Astrocyte (in vitro differentiated cells and primary cell): ENCODE measurements at regions not wholly inside any gene's neighbourhood (a gene's known extent, or its start where the extent isn't known, plus 50 kb on each side); places are given as distances from the start of the nearest gene placed in this dataset.

Experiments used
- DNase-seq: peaks from one replicate; pipeline ENCODE4 v3.0.0-alpha.2; 2010; ENCODE audit warnings: low read depth
- FAIRE-seq: peaks from 2 replicates; lab custom pipeline; 2011; peaks lifted over from hg19 to GRCh38; lab: Jason Lieb, UNC
- H2AFZ ChIP-seq: 2 replicates; pipeline ENCODE4 v1.6.0; 2012; ENCODE audit warnings: low read depth, low read length, inconsistent platforms
- H3K27ac ChIP-seq: 2 replicates; pipeline ENCODE4 v1.5.1; 2011; ENCODE audit warnings: low read depth, low read length, inconsistent platforms
- H3K27me3 ChIP-seq: 2 replicates; pipeline ENCODE4 v1.6.0; 2011; ENCODE audit warnings: low read length, inconsistent platforms; ENCODE audit not compliant: insufficient read depth
- H3K36me3 ChIP-seq: 2 replicates; pipeline ENCODE4 v1.5.1; 2011; ENCODE audit warnings: low read length, inconsistent platforms; ENCODE audit not compliant: insufficient read depth
- H3K4me1 ChIP-seq: 2 replicates; pipeline ENCODE4 v1.5.1; 2011; ENCODE audit warnings: low read length, inconsistent platforms; ENCODE audit not compliant: insufficient read depth
- H3K4me2 ChIP-seq: 2 replicates; pipeline ENCODE4 v1.6.0; 2012; ENCODE audit warnings: low read length, inconsistent platforms
- H3K4me3 ChIP-seq: 2 replicates; pipeline ENCODE4 v1.5.1; 2011; ENCODE audit warnings: low read depth, mild to moderate bottlenecking, low read length, inconsistent platforms; ENCODE audit not compliant: insufficient read depth
- H3K79me2 ChIP-seq: 2 replicates; pipeline ENCODE4 v1.6.0; 2012; ENCODE audit warnings: mild to moderate bottlenecking, low read length, inconsistent platforms; ENCODE audit not compliant: insufficient read depth
- H3K9ac ChIP-seq: 2 replicates; pipeline ENCODE4 v1.6.0; 2012; ENCODE audit warnings: mild to moderate bottlenecking, low read length, inconsistent platforms
- H3K9me3 ChIP-seq: 2 replicates; pipeline ENCODE4 v1.5.1; 2012; ENCODE audit warnings: low read depth, mild to moderate bottlenecking, low read length, inconsistent platforms; ENCODE audit not compliant: insufficient read depth
- H4K20me1 ChIP-seq: 2 replicates; pipeline ENCODE4 v1.6.0; 2012; ENCODE audit warnings: low read length, inconsistent platforms; ENCODE audit not compliant: insufficient read depth
- H3K27ac Mint-ChIP-seq: one replicate; pipeline ENCODE4 v1.8.0; 2021; ENCODE audit warnings: mild to moderate bottlenecking, mixed read lengths; ENCODE audit not compliant: unreplicated experiment
- H3K27me3 Mint-ChIP-seq: one replicate; pipeline ENCODE4 v1.8.0; 2021; ENCODE audit warnings: low read depth, mixed read lengths; ENCODE audit not compliant: unreplicated experiment
- H3K36me3 Mint-ChIP-seq: one replicate; pipeline ENCODE4 v1.8.0; 2021; ENCODE audit warnings: low read depth, mixed read lengths; ENCODE audit not compliant: unreplicated experiment
- H3K4me1 Mint-ChIP-seq: one replicate; pipeline ENCODE4 v1.8.0; 2021; ENCODE audit warnings: low read depth, mixed read lengths; ENCODE audit not compliant: unreplicated experiment
- H3K4me3 Mint-ChIP-seq: one replicate; pipeline ENCODE4 v1.8.0; 2021; ENCODE audit warnings: mild to moderate bottlenecking, moderate library complexity, mixed read lengths; ENCODE audit not compliant: unreplicated experiment
- H3K9me3 Mint-ChIP-seq: one replicate; pipeline ENCODE4 v1.8.0; 2021; ENCODE audit warnings: mild to moderate bottlenecking, mixed read lengths; ENCODE audit not compliant: unreplicated experiment
- CTCF ChIP-seq: IDR thresholded peaks from 2 replicates; pipeline ENCODE4 v1.5.1; 2011; ENCODE audit warnings: low read depth, mild to moderate bottlenecking, inconsistent platforms, low read length, moderate library complexity; ENCODE audit not compliant: insufficient read depth
- EZH2 ChIP-seq: IDR thresholded peaks from 2 replicates; pipeline ENCODE4 v1.6.1; 2012; ENCODE audit warnings: mild to moderate bottlenecking, low read length, inconsistent platforms; ENCODE audit not compliant: insufficient read depth

GRCh38 chr12:97752129-97752528 lies 289.5 kb downstream of the RMST start:
- Histone ChIP-seq H3K36me3 (no peaks in the 10 kb centered on the region), H3K27ac (no peak overlapping the region), H3K4me1 (no peaks in the 10 kb centered on the region), H3K9ac (no peak overlapping the region), H3K27me3 (no peaks in the 10 kb centered on the region), H3K4me2 (no peak overlapping the region), H2AFZ (no peak overlapping the region), H3K9me3 (no peaks in the 10 kb centered on the region), H4K20me1 (no peaks in the 10 kb centered on the region), H3K79me2 (no peaks in the 10 kb centered on the region), H3K4me3 (no peak overlapping the region)
- no peaks in the 10 kb centered on the region for H3K36me3 Mint-ChIP-seq
- no peak overlapping the region for H3K4me3 Mint-ChIP-seq
- H3K27me3 Mint-ChIP-seq, result no peaks in the 10 kb centered on the region
- H3K27ac Mint-ChIP-seq, result no peak overlapping the region
- H3K9me3 Mint-ChIP-seq, result no peaks in the 10 kb centered on the region
- H3K4me1 Mint-ChIP-seq, result no peaks in the 10 kb centered on the region
- FAIRE-seq, result no peak
- peak; percentile 15 for DNase-seq
- no peak for TF ChIP-seq CTCF
- no peak for TF ChIP-seq EZH2

GRCh38 chr12:97753332-97753731 lies 290.7 kb downstream of the RMST start:
- no peak overlapping the region for H2AFZ ChIP-seq
- H3K4me1 ChIP-seq, result no peaks in the 10 kb centered on the region
- no peak overlapping the region for H3K9ac ChIP-seq
- no peak overlapping the region for H3K4me3 Mint-ChIP-seq
- no peak overlapping the region for H3K27ac ChIP-seq
- no peaks in the 10 kb centered on the region for H3K36me3 ChIP-seq
- no peak for DNase-seq
- H3K4me2 ChIP-seq, result no peak overlapping the region
- no peaks in the 10 kb centered on the region for H3K9me3 Mint-ChIP-seq
- TF ChIP-seq EZH2 (no peak), CTCF (no peak)
- no peaks in the 10 kb centered on the region for H3K27me3 Mint-ChIP-seq
- no peaks in the 10 kb centered on the region for H3K36me3 Mint-ChIP-seq
- H3K27ac Mint-ChIP-seq, result no peak overlapping the region
- no peaks in the 10 kb centered on the region for H3K9me3 ChIP-seq
- no peaks in the 10 kb centered on the region for H3K79me2 ChIP-seq
- no peaks in the 10 kb centered on the region for H3K27me3 ChIP-seq
- no peaks in the 10 kb centered on the region for H4K20me1 ChIP-seq
- no peak for FAIRE-seq
- H3K4me1 Mint-ChIP-seq, result no peaks in the 10 kb centered on the region
- H3K4me3 ChIP-seq, result no peak overlapping the region

- H3K4me1 ChIP-seq, result no peaks in the 10 kb centered on the region
- H3K79me2 ChIP-seq, result no peaks in the 10 kb centered on the region
- H3K9me3 ChIP-seq, result no peaks in the 10 kb centered on the region
- Mint-ChIP-seq H3K9me3 (no peaks in the 10 kb centered on the region), H3K4me3 (no peak overlapping the region), H3K4me1 (no peaks in the 10 kb centered on the region), H3K36me3 (no peaks in the 10 kb centered on the region), H3K27me3 (no peaks in the 10 kb centered on the region), H3K27ac (no peak overlapping the region)
- no peak overlapping the region for H3K9ac ChIP-seq
- no peaks in the 10 kb centered on the region for H3K36me3 ChIP-seq
- H3K4me2 ChIP-seq, result no peak overlapping the region
- DNase-seq (no peak), FAIRE-seq (no peak)
- no peaks in the 10 kb centered on the region for H4K20me1 ChIP-seq
- H3K27ac ChIP-seq, result no peak overlapping the region
- no peaks in the 10 kb centered on the region for H3K27me3 ChIP-seq
- no peak overlapping the region for H3K4me3 ChIP-seq
- H2AFZ ChIP-seq, result no peak overlapping the region
- TF ChIP-seq CTCF (no peak), EZH2 (no peak)
Measured at GRCh38 chr12:97754306-97754705, 291.7 kb downstream of the RMST start.
